ENCODE measurements at regions not wholly inside any gene's neighbourhood (a gene's known extent, or its start where the extent isn't known, plus 50 kb on each side); places are given as distances from the start of the nearest gene placed in this dataset.
A peak's percentile ranks its signal among the peaks of the same experiment; 100 is the strongest.

DNA sequence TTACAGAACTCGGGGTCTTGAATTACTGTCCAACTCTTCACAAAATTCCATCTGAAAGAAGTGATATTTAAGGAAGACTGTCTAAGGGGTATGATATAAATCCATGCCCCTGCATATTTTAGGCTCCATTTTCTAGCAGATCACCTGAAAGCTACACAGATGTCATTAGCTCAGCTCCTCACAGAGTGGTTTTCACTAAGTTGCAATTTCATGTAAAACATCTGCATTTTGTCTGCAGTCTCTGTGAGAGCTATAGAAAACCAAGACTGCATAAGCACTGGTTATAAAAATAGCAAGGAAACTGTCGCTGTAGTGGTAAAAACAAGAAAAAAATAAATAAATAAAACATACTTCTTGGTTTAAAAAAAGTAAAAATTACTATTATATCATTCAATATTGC is 103.4 kb downstream of the RPL27A start:
- H3K27ac Mint-ChIP-seq = no peak overlapping the region
- peaks cover 1% of the 10 kb centered on the region for H3K27me3 Mint-ChIP-seq (ENCODE audit: insufficient read depth)
- H3K36me3 Mint-ChIP-seq (ENCODE audit: low read depth) = peaks cover 4% of the 10 kb centered on the region; the same call in 1 of the 2 replicates
- TF ChIP-seq, protein P1, sequence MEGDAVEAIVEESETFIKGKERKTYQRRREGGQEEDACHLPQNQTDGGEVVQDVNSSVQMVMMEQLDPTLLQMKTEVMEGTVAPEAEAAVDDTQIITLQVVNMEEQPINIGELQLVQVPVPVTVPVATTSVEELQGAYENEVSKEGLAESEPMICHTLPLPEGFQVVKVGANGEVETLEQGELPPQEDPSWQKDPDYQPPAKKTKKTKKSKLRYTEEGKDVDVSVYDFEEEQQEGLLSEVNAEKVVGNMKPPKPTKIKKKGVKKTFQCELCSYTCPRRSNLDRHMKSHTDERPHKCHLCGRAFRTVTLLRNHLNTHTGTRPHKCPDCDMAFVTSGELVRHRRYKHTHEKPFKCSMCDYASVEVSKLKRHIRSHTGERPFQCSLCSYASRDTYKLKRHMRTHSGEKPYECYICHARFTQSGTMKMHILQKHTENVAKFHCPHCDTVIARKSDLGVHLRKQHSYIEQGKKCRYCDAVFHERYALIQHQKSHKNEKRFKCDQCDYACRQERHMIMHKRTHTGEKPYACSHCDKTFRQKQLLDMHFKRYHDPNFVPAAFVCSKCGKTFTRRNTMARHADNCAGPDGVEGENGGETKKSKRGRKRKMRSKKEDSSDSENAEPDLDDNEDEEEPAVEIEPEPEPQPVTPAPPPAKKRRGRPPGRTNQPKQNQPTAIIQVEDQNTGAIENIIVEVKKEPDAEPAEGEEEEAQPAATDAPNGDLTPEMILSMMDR (IDR thresholded peaks at IDR 0.05) = no peak
- no peak for DNase-seq
- H3K4me3 Mint-ChIP-seq = no peak overlapping the region
- peaks cover 35% of the 10 kb centered on the region for H3K4me1 Mint-ChIP-seq (ENCODE audit: low read depth)
- no peaks in the 10 kb centered on the region for H3K9me3 Mint-ChIP-seq

DNA sequence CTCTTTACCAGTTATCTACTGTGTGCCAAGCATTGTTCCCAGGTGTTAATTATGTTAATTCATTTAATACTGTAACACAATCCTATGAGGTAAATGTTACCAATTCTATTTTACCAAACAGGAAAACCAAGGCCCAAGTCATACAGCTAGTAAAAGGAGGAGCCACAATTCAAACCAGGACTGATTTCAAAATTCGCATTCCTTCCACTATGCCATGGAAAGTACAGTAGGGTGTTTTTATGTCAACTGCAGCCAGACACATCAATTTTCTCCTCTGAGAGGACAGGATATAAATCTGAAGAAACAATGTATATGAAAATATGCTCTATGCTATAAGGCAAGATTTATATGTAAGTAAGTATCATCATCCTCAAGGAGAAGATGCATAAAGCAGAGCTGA is 104.3 kb downstream of the RPL27A start:
- peak; percentile 36 for DNase-seq
- Mint-ChIP-seq H3K27ac (no peak overlapping the region), H3K27me3 (ENCODE audit: insufficient read depth) (peaks cover 1% of the 10 kb centered on the region), H3K4me3 (no peak overlapping the region), H3K4me1 (ENCODE audit: low read depth) (peaks cover 31% of the 10 kb centered on the region), H3K36me3 (ENCODE audit: low read depth) (no peaks in the 10 kb centered on the region), H3K9me3 (no peaks in the 10 kb centered on the region)
- TF ChIP-seq, protein P1 (IDR thresholded peaks at IDR 0.05) = peak; percentile 55

DNA sequence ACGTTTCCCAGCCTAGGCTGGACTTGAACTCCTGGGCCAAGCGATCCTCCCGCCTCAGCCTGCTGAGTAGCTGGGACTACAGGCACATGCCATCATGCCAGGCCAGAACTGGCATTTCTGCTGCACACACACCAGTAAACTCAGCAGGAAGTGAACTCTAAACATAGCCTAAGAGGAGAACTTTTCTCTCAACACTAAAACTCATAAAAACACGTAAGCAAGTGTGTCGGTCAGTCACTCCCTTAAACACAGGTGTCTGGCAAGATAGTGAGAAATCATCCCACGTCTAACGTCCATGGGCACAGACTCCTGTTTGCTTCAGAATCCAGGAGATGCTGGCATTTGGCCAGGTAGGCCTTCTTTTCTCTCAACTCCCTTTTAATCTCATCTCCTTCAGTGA is 104.8 kb downstream of the RPL27A start:
- peaks cover 1% of the 10 kb centered on the region for H3K27me3 Mint-ChIP-seq (ENCODE audit: insufficient read depth)
- no peaks in the 10 kb centered on the region for H3K9me3 Mint-ChIP-seq
- no peak overlapping the region for H3K4me3 Mint-ChIP-seq
- H3K27ac Mint-ChIP-seq = no peak overlapping the region
- peaks cover 31% of the 10 kb centered on the region for H3K4me1 Mint-ChIP-seq (ENCODE audit: low read depth)
- TF ChIP-seq, protein P1 (IDR thresholded peaks at IDR 0.05) = no peak
- no peaks in the 10 kb centered on the region for H3K36me3 Mint-ChIP-seq (ENCODE audit: low read depth)
- no peak for DNase-seq

DNA sequence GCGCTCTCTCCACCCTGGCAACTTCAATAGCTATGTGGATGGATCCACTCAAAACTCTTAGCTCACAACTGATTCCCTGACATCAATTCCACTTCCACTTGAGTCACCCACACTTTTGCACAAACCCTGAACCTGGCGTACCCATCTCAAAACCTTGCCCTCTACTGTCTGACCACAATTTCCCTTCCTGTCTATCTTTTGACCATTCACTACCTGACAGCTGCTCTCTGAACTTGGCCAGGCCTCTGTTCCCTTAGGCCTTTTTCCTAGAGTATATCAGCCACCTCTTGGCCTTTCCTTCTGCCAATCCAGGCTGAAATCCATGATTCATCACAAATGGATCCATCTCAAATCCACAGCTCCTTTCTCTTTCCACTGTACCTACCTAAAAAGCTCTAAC is 106.0 kb downstream of the RPL27A start:
- Mint-ChIP-seq H3K4me1 (ENCODE audit: low read depth) (peaks cover 31% of the 10 kb centered on the region), H3K4me3 (no peak overlapping the region), H3K27ac (no peak overlapping the region), H3K9me3 (no peaks in the 10 kb centered on the region), H3K27me3 (ENCODE audit: insufficient read depth) (peaks cover 1% of the 10 kb centered on the region), H3K36me3 (ENCODE audit: low read depth) (no peaks in the 10 kb centered on the region)
- TF ChIP-seq, protein P1 (IDR thresholded peaks at IDR 0.05) = no peak
- no peak for DNase-seq

DNA sequence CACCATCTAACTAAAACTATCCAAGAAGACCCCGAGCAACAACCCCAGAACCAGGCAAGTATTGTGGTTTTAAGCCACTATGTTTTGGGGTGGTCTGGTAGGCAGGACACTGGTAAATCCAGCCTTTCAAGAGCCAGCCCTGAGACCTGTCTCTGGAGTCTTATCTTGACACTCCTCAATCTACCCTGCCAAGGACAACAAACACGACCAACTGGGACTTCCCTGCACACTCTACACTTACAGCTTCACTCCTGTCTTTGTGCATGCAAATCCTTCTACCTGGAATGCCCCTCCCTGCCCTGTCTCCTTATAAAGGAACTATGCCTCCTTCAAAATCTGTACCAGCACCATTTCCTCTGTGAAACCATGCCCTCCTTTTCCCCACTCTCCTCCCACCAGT is 107.3 kb downstream of the RPL27A start:
- H3K4me1 Mint-ChIP-seq (ENCODE audit: low read depth) = peaks cover 31% of the 10 kb centered on the region
- H3K27ac Mint-ChIP-seq = no peak overlapping the region
- peaks cover 1% of the 10 kb centered on the region for H3K27me3 Mint-ChIP-seq (ENCODE audit: insufficient read depth)
- no peak overlapping the region for H3K4me3 Mint-ChIP-seq
- H3K9me3 Mint-ChIP-seq = no peaks in the 10 kb centered on the region
- no peaks in the 10 kb centered on the region for H3K36me3 Mint-ChIP-seq (ENCODE audit: low read depth)
- TF ChIP-seq, protein P1 (IDR thresholded peaks at IDR 0.05) = no peak
- no peak for DNase-seq

DNA sequence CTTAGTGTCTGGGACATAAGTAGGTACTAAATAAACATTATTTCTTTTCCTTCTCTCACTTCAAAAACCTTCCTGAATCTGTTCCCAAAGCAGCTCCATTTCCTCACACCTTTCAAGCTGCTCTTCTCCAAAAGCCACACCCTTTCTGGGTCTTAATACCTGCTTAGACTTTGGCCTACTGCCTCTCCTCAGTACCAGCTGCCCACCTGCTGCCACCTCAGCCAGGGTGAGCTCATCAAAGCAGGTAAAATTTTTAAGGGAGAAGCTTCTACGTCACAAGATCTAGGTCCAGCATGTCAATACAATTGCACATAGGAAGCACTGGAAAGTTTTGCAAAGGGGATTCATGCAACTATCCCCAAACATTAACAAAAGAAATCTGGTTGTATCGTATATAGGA is 108.4 kb downstream of the RPL27A start:
- no peak overlapping the region for H3K27ac Mint-ChIP-seq
- TF ChIP-seq, protein P1 (IDR thresholded peaks at IDR 0.05) = no peak
- H3K27me3 Mint-ChIP-seq (ENCODE audit: insufficient read depth) = peaks cover 1% of the 10 kb centered on the region
- peaks cover 31% of the 10 kb centered on the region for H3K4me1 Mint-ChIP-seq (ENCODE audit: low read depth)
- no peak overlapping the region for H3K4me3 Mint-ChIP-seq
- H3K9me3 Mint-ChIP-seq = no peaks in the 10 kb centered on the region
- H3K36me3 Mint-ChIP-seq (ENCODE audit: low read depth) = peaks cover 6% of the 10 kb centered on the region; the same call in 1 of the 2 replicates
- DNase-seq = no peak

Measured in HFFc6 (cell line).